SU-DHL-6 (cell line): ENCODE measurements at regions not wholly inside any gene's neighbourhood (a gene's known extent, or its start where the extent isn't known, plus 50 kb on each side); places are given as distances from the start of the nearest gene placed in this dataset.
"Not testable (repeated sequence)": the region's sequence is repeated elsewhere in the genome, so short reads cannot be mapped to it uniquely, and the experiment has no call there.

Source experiments
- H2AFZ ChIP-seq: fragments of 200-600 bp; sonication (generic); 2 replicates; pipeline ENCODE4 v1.6.1; 2014; ENCODE audit warnings: low read depth, mild to moderate bottlenecking, moderate library complexity, mixed read lengths, antibody characterized with exemption, low read length; ENCODE audit not compliant: severe bottlenecking
- H3F3A ChIP-seq: fragments of 200-600 bp; shearing (Covaris generic); 2 replicates; pipeline ENCODE4 v1.6.0; 2016; ENCODE audit warnings: antibody characterized with exemption, mild to moderate bottlenecking; ENCODE audit not compliant: insufficient read depth
- H3K27ac ChIP-seq: fragments of 200-600 bp; sonication (generic); 2 replicates; pipeline ENCODE4 v1.5.1; 2016; ENCODE audit warnings: low read depth, mild to moderate bottlenecking, low read length, moderate library complexity, mixed read lengths
- H3K27me3 ChIP-seq: fragments of 200-600 bp; sonication (generic), shearing (Covaris generic); 2 replicates; pipeline ENCODE4 v1.6.0; 2014; ENCODE audit warnings: mild to moderate bottlenecking, low read length
- H3K36me3 ChIP-seq: fragments of 200-600 bp; sonication (generic); 2 replicates; pipeline ENCODE4 v1.6.1; 2014; ENCODE audit warnings: mild to moderate bottlenecking, low read length, mixed read lengths
- H3K4me2 ChIP-seq: fragments of 300-600, 200-600 bp; shearing (Covaris generic), sonication (generic); 2 replicates; pipeline ENCODE4 v1.6.0; 2014; ENCODE audit warnings: low read length, low read depth, mild to moderate bottlenecking; ENCODE audit not compliant: poor library complexity, severe bottlenecking
- H3K4me3 ChIP-seq: fragments of 200-600 bp; sonication (generic); 2 replicates; pipeline ENCODE4 v1.5.1; 2014; ENCODE audit warnings: antibody characterized with exemption, low read length, mild to moderate bottlenecking, mixed read lengths; ENCODE audit not compliant: insufficient read depth, poor library complexity, severe bottlenecking
- H3K79me2 ChIP-seq: fragments of 200-600 bp; sonication (generic); 2 replicates; pipeline ENCODE4 v1.6.1; 2014; ENCODE audit warnings: mild to moderate bottlenecking, low read length, moderate library complexity; ENCODE audit not compliant: insufficient read depth
- H3K9ac ChIP-seq: fragments of 200-600 bp; sonication (generic); 2 replicates; pipeline ENCODE4 v1.7.0; 2014; ENCODE audit warnings: mild to moderate bottlenecking, low read length
- H3K9me2 ChIP-seq: fragments of 200-600 bp; sonication (generic); replicated peaks from 2 replicates; pipeline ENCODE4 v1.6.1; 2014; ENCODE audit warnings: low read length; ENCODE audit not compliant: insufficient read depth
- H3K9me3 ChIP-seq: fragments of 200-600 bp; sonication (generic); 2 replicates; pipeline ENCODE4 v1.6.1; 2014; ENCODE audit warnings: low read length, mixed read lengths; ENCODE audit not compliant: insufficient read depth
- H4K20me1 ChIP-seq: fragments of 200-600 bp; sonication (generic); 2 replicates; pipeline ENCODE4 v1.6.1; 2014; ENCODE audit warnings: low read depth, mild to moderate bottlenecking, antibody characterized with exemption, low read length, moderate library complexity, mixed read lengths
- CTCF ChIP-seq: fragments of 200-600 bp; sonication (generic); IDR thresholded peaks from one replicate; pipeline ENCODE4 v1.5.1; 2017; ENCODE audit warnings: antibody characterized with exemption, mild to moderate bottlenecking, low read length, moderate library complexity; ENCODE audit not compliant: insufficient read depth, poor library complexity, severe bottlenecking
- EZH2phosphoT487 ChIP-seq: fragments of 200-600 bp; sonication (generic), shearing (Covaris generic); conservative IDR thresholded peaks from 2 replicates; pipeline ENCODE4 v1.6.1; 2018; ENCODE audit warnings: mild to moderate bottlenecking, antibody characterized with exemption, low read length, moderate library complexity, mixed read lengths

GRCh38 chr7:148503900-148504487 lies 86.6 kb upstream of the C7orf33 start:
- Histone ChIP-seq H3K9me3 (no peaks in the 10 kb centered on the region), H2AFZ (no peak overlapping the region), H3F3A (no peaks in the 10 kb centered on the region), H3K36me3 (no peaks in the 10 kb centered on the region), H3K4me3 (no peak overlapping the region), H3K27me3 (no peaks in the 10 kb centered on the region), H4K20me1 (no peaks in the 10 kb centered on the region), H3K4me2 (no peak overlapping the region), H3K79me2 (no peaks in the 10 kb centered on the region), H3K9me2 (no peaks in the 10 kb centered on the region), H3K9ac (no peak overlapping the region), H3K27ac (no peak overlapping the region)
- TF ChIP-seq EZH2phosphoT487: no peak
- TF ChIP-seq CTCF: peak; percentile 73

DNA sequence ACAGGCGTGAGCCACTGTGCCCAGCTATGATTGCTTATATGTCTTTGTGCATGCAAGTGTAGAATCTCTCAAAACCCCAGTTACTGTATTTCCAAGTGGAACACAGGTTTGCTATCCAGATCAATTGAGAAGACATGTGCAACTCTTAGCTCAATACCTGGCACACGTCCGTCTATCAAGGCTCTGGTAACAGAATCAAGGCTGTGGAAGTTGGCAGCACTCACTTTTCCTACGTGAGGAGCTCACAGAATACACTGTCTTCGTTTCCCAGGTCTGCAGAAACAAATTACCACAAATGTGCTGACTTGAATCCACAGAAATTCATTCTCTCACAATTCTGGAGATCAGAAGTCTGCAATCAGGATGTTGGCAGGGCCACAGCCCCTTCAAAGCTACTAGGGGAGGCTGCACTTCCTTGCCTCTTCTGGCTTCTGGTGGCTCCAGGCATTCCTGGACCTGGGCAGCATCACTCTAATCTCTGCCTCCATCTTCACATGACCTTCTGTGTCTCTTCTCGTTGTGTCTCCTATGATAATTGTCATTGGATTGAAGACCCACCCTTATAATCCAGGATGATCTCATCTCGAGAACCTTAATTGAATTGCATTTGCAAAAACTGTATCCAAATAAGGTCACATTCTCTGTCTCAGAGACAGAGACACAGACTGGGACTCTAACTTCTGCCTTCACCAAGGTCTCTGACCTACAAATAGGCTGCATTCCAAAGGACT lies 84.8 kb upstream of the C7orf33 start:
- H3K9me2 ChIP-seq: no peaks in the 10 kb centered on the region
- no peaks in the 10 kb centered on the region for H3K9me3 ChIP-seq
- H3F3A ChIP-seq: no peaks in the 10 kb centered on the region
- H3K27me3 ChIP-seq: no peaks in the 10 kb centered on the region
- TF ChIP-seq EZH2phosphoT487 (no peak), CTCF (no peak)
- no peak overlapping the region for H2AFZ ChIP-seq
- H3K4me3 ChIP-seq: no peak overlapping the region
- H3K27ac ChIP-seq: no peak overlapping the region
- H3K79me2 ChIP-seq: no peaks in the 10 kb centered on the region
- no peaks in the 10 kb centered on the region for H3K36me3 ChIP-seq
- H4K20me1 ChIP-seq: no peaks in the 10 kb centered on the region
- H3K9ac ChIP-seq: no peak overlapping the region
- no peak overlapping the region for H3K4me2 ChIP-seq

- H2AFZ ChIP-seq, H3K9ac ChIP-seq, H3K27ac ChIP-seq, H3K4me2 ChIP-seq, H3K79me2 ChIP-seq, H4K20me1 ChIP-seq, H3K9me3 ChIP-seq, H3K9me2 ChIP-seq, H3K36me3 ChIP-seq, H3K4me3 ChIP-seq, H3K27me3 ChIP-seq, H3F3A ChIP-seq: not testable (repeated sequence)
Measured at GRCh38 chr7:148507064-148507573, 83.4 kb upstream of the C7orf33 start.

- H3K9me2 ChIP-seq: no peaks in the 10 kb centered on the region
- H3K4me3 ChIP-seq: no peak overlapping the region
- no peaks in the 10 kb centered on the region for H3K36me3 ChIP-seq
- no peaks in the 10 kb centered on the region for H3K79me2 ChIP-seq
- no peaks in the 10 kb centered on the region for H3K27me3 ChIP-seq
- TF ChIP-seq EZH2phosphoT487: no peak
- no peak for TF ChIP-seq CTCF
- H3K27ac ChIP-seq: no peak overlapping the region
- H2AFZ ChIP-seq: no peak overlapping the region
- no peaks in the 10 kb centered on the region for H3K9me3 ChIP-seq
- no peaks in the 10 kb centered on the region for H4K20me1 ChIP-seq
- H3F3A ChIP-seq: no peaks in the 10 kb centered on the region
- H3K4me2 ChIP-seq: no peak overlapping the region
- H3K9ac ChIP-seq: no peak overlapping the region
Measured at GRCh38 chr7:148507787-148508186, 82.8 kb upstream of the C7orf33 start.
